Vagina (tissue), 2 donors: ENCODE measurements at regions not wholly inside any gene's neighbourhood (a gene's known extent, or its start where the extent isn't known, plus 50 kb on each side); places are given as distances from the start of the nearest gene placed in this dataset.

Experiments
- CTCF ChIP-seq, 3 experiments: fragments of 450-650 bp in 2 of 3; fragments of 200-600 bp in 1 of 3; sonication (generic) in 1 of 3; IDR thresholded peaks; one replicate each; pipeline ENCODE4 v1.5.1; 2017 to 2019; ENCODE audit warnings: antibody characterized with exemption in 3 of 3, mild to moderate bottlenecking in 2 of 3, moderate library complexity in 2 of 3
- POLR2A ChIP-seq, 2 donors: fragments of 450-650 bp; IDR thresholded peaks; one replicate each; pipeline ENCODE4 v1.6.1; 2017; ENCODE audit warnings: antibody characterized with exemption in 2 of 2, mild to moderate bottlenecking in 2 of 2, moderate library complexity in 2 of 2
- POLR2AphosphoS5 ChIP-seq, 2 donors: sonication (generic); formaldehyde crosslinking; IDR thresholded peaks; one replicate each; pipeline ENCODE4 v1.9.0; 2017; ENCODE audit warnings: antibody characterized with exemption in 2 of 2, mild to moderate bottlenecking in 2 of 2, low read depth in 1 of 2; ENCODE audit not compliant: insufficient read depth in 1 of 2

GRCh38 chr15:47258521-47258920, 458.8 kb upstream of the SEMA6D start:
- TF ChIP-seq CTCF (IDR thresholded peaks at IDR 0.05) (no peak), POLR2A (IDR thresholded peaks at IDR 0.05) (no peak), POLR2AphosphoS5 (IDR thresholded peaks at IDR 0.05; ENCODE audit: insufficient read depth in 1 of 2, low read depth in 1 of 2) (no peak)
